GM12872 (cell line): ENCODE measurements at regions not wholly inside any gene's neighbourhood (a gene's known extent, or its start where the extent isn't known, plus 50 kb on each side); places are given as distances from the start of the nearest gene placed in this dataset.

Experiments used
- CTCF ChIP-seq: IDR thresholded peaks from 3 replicates; pipeline ENCODE4 v1.5.1; 2011; ENCODE audit warnings: low read depth, mild to moderate bottlenecking, low read length, moderate library complexity; ENCODE audit not compliant: insufficient read depth

- TF ChIP-seq CTCF, result no peak
These were observed 99.4 kb upstream of the MVB12B start for GRCh38 chr9:126226991-126227936.

- no peak for TF ChIP-seq CTCF
These were observed 98.4 kb upstream of the MVB12B start for GRCh38 chr9:126228111-126228780.

- peak; percentile 97 for TF ChIP-seq CTCF
These were observed 97.7 kb upstream of the MVB12B start for GRCh38 chr9:126228781-126229444.

- TF ChIP-seq CTCF, result no peak
These were observed 97.1 kb upstream of the MVB12B start for GRCh38 chr9:126229501-126229900.

GRCh38 chr9:126230692-126231091 lies 95.9 kb upstream of the MVB12B start:
- no peak for TF ChIP-seq CTCF

GRCh38 chr9:126232461-126232860 lies 94.2 kb upstream of the MVB12B start:
- TF ChIP-seq CTCF, result no peak

GRCh38 chr9:126233175-126233574 lies 93.5 kb upstream of the MVB12B start:
- TF ChIP-seq CTCF, result no peak
